ENCODE measurements at regions not wholly inside any gene's neighbourhood (a gene's known extent, or its start where the extent isn't known, plus 50 kb on each side); places are given as distances from the start of the nearest gene placed in this dataset.

- TF ChIP-seq ZNF24 (IDR thresholded peaks at IDR 0.05) (no peak), SP1 (IDR thresholded peaks at IDR 0.05; ENCODE audit: low read depth, low read length) (no peak), CTCF (IDR thresholded peaks at IDR 0.05 in 2 of 3, conservative IDR thresholded peaks at IDR 0.05 in 1 of 3; ENCODE audit: control insufficient read depth in 2 of 3, extremely low read depth in 1 of 3, insufficient read depth in 1 of 3, low read depth in 3 of 3, low read length in 3 of 3) (no peak), SMC3 (IDR thresholded peaks at IDR 0.05; ENCODE audit: borderline replicate concordance, low read length) (no peak), EZH2 (IDR thresholded peaks at IDR 0.05; ENCODE audit: borderline replicate concordance, control insufficient read depth, low read depth, low read length) (no peak), YY1 (IDR thresholded peaks at IDR 0.05; ENCODE audit: low read depth, low read length) (no peak), SMAD1 (IDR thresholded peaks at IDR 0.05; ENCODE audit: low read depth, partially characterized antibody) (no peak), JUND (IDR thresholded peaks at IDR 0.05; ENCODE audit: low read depth, low read length) (no peak), REST (IDR thresholded peaks at IDR 0.05; ENCODE audit: low read depth, low read length) (no peak), ZBED1 (IDR thresholded peaks at IDR 0.05; ENCODE audit: borderline replicate concordance) (no peak), RAD51 (IDR thresholded peaks at IDR 0.05) (no peak), ZNF207 (IDR thresholded peaks at IDR 0.05; ENCODE audit: borderline replicate concordance) (no peak)
- TF ChIP-seq, protein P1, sequence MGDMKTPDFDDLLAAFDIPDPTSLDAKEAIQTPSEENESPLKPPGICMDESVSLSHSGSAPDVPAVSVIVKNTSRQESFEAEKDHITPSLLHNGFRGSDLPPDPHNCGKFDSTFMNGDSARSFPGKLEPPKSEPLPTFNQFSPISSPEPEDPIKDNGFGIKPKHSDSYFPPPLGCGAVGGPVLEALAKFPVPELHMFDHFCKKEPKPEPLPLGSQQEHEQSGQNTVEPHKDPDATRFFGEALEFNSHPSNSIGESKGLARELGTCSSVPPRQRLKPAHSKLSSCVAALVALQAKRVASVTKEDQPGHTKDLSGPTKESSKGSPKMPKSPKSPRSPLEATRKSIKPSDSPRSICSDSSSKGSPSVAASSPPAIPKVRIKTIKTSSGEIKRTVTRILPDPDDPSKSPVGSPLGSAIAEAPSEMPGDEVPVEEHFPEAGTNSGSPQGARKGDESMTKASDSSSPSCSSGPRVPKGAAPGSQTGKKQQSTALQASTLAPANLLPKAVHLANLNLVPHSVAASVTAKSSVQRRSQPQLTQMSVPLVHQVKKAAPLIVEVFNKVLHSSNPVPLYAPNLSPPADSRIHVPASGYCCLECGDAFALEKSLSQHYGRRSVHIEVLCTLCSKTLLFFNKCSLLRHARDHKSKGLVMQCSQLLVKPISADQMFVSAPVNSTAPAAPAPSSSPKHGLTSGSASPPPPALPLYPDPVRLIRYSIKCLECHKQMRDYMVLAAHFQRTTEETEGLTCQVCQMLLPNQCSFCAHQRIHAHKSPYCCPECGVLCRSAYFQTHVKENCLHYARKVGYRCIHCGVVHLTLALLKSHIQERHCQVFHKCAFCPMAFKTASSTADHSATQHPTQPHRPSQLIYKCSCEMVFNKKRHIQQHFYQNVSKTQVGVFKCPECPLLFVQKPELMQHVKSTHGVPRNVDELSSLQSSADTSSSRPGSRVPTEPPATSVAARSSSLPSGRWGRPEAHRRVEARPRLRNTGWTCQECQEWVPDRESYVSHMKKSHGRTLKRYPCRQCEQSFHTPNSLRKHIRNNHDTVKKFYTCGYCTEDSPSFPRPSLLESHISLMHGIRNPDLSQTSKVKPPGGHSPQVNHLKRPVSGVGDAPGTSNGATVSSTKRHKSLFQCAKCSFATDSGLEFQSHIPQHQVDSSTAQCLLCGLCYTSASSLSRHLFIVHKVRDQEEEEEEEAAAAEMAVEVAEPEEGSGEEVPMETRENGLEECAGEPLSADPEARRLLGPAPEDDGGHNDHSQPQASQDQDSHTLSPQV (IDR thresholded peaks at IDR 0.05), result no peak
Observed at GRCh38 chr9:18061332-18061731, 412.6 kb upstream of the ADAMTSL1 start.
